GM19395 (cell line): ENCODE measurements at regions not wholly inside any gene's neighbourhood (a gene's known extent, or its start where the extent isn't known, plus 50 kb on each side); places are given as distances from the start of the nearest gene placed in this dataset.
"Not testable (repeated sequence)": the region's sequence is repeated elsewhere in the genome, so short reads cannot be mapped to it uniquely, and the experiment has no call there.

ENCODE experiments used
- ATAC-seq: cut with Tn5 transposase; IDR thresholded peaks from one replicate; pipeline ENCODE4 v1.9.1; 2021; ENCODE audit warnings: mild to moderate bottlenecking, moderate library complexity; ENCODE audit not compliant: unreplicated experiment

GRCh38 chr6:134678436-134678889 lies 271.4 kb downstream of the ALDH8A1 start:
- no peak for ATAC-seq

DNA sequence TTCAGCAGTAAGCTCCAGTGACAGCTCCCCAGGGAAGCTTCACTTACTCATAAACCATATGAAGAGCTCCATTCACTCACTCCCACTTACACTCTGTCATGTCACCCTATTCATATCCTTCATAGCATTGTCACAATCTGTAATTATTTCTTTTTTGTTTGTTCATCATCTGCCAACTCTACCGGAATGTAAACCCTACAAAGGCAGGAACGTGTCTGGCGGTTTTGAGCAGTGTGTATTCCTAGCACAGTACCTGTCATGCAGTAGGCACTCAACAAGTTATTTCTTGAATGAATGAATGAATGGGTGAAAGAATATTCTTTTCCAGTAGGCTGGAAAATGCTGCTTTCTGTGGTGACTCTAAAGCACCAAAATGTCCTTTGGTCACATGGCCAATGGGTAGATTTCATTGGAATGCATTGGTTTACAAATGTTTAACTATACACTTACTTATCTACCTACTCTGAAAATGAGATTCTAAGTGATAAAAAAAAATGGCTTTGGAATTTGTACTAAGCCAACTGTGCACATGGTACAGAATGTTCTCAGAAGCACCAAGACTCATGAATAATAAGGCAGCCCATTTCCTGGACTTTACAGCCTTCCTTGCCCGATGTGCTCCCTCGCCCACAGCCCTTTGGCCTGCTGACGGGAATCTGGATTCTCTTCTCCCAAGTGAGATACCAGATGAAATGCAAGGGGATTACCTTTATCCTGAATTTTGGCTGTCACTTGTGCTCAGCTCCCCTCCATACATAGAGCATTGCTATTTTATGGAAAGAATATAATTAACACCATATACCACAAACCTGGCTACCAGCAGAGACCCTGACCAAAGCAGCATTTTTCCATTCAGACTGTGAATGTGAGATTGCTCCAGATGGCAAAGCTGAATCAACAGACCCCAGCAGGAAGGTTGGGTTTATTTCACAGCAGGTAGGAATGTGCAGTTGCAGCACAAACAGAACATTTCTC lies 273.3 kb downstream of the ALDH8A1 start:
- no peak for ATAC-seq

DNA sequence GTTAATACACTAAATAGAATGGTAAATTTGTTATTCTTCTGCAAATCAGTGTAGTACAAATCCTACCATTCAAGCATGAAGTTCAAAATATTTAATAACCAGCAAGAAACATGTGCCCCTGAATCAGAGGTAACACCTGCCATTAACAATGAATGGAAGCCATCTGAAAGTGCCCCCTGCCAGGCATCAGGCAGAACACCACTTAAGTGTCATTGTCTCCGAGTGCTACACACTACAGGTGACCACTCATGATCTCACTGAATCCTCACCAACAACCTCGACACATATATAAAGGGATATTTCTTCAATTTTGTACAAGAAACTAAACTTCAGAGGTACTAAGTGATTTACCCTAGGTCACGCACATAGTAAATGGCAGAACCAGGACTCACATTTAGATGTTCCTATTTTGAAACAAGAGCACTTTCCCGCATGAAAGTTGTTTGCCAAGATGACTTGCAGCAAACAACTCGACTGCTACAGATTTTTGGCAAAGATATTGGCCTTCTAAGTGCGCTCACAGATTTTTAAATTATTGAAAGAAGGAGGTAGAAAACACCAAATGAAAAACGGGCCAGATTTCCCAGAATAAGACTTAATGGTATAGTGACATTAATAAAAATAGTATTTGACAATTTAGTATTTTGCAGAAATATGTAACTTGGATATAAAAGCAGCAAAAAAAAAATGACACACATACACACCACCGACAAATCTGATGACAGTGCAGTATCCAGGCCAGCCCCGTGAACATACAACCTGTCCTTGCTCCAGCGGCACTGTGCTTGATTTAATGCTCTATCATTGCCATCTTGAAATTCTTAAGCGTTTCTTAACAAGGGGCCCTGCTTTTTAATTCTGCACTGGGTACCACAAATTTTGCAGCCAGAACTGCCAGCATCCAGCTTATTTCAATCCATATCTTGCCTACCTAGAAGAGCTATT lies 274.5 kb downstream of the ALDH8A1 start:
- no peak for ATAC-seq

GRCh38 chr6:134674562-134674961 lies 275.3 kb downstream of the ALDH8A1 start:
- ATAC-seq = no peak

- no peak for ATAC-seq
These were observed 280.4 kb downstream of the ALDH8A1 start for GRCh38 chr6:134669485-134669884.

DNA sequence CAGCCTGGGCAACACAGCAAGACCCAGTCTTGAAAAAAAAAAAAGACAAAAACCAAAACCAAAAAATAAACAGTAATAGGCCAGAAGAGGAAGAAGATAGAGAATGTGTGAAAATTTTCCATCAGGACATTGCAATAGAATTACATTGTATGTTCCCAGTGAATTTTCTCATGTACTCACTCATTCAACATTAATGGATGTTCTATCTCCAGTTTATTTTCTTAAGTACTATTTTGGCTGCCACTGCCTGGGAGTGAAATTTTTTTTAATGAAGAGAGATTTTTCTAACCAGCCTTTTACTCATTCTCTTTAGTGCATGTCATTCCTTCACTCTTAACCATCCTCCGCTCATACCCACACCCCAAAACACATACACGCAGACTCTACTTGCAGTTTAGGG lies 282.8 kb downstream of the ALDH8A1 start:
- ATAC-seq = no peak

DNA sequence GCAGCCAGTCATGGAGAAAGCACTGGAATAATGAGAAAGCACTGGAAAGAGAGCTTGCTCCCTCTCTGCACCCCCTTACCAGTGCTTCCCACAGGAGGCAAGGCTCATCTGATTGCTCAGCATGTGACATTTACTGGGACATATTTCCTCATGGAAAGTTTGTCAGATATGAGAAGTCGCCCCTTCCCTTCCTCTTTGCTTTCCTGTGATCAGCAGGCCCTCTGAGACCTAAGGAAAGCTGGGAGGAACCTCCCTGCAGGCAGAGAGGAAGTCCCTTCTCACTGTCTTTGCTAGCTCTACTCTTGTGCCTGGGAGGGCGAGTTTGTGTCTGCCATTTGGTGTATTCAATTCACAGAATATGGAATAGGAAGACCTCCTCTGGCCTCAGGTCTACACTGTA lies 283.8 kb downstream of the ALDH8A1 start:
- ATAC-seq = no peak

DNA sequence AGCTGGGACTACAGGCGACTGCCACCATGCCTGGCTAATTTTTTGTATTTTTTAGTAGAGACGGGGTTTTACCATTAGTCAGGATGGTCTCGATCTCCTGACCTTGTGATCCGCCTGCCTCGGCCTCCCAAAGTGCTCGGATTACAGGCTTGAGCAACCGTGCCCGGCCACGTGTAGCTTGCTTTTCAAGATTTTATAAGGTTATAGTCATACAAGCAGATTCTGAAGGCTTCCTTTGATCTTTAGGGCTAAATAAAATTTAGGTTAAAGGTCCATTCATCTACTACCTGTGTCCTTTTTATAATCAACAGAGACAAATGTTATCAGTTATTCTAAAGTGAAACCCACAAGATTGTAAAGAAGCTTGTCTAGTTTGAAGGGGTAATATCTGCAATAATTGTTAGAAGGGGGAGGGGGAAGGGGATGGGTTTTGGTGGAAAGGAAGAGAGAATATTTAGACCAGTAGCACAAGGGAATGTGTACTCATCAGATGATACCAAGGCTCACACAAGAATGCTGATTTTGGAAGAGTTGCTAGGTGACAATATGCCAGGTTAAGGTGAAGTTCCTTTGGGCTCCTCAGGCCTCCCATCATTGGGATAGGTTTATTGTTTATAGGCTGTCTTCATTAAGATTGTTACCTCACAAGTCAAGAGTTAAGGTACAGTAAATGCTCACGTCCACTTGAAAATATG lies 284.7 kb downstream of the ALDH8A1 start:
- ATAC-seq = no peak

GRCh38 chr6:134663800-134664535 lies 285.9 kb downstream of the ALDH8A1 start:
- ATAC-seq = no peak

GRCh38 chr6:134663356-134663755 lies 286.5 kb downstream of the ALDH8A1 start:
- ATAC-seq = no peak

DNA sequence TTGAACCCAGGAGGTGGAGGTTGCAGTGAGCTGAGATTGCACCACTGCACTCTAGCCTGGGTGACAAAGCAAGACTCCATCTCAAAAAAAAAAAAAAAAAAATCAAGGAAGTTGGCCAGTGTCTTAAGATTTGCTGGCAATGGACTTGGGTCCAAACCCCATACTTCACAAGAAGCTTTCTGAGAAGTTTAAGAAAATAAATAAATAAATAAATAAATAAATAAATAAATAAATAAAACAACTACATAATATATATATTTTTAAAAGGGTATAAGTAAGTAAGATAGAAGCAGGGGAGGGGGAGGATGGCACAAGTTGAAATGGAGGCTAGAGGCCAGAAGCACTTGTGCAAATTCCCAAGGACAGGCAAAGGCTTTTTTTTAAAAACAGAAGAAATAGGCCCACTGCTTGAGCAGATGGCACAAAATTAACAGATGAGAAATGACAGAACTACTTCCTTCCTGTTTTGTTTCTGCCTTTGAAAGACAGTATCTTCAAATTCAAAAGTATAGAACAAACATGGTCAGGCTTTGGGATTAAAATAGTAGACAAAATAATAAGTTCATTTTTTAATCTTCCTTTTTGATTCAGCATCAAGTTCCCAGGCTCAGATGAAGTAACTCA lies 287.7 kb downstream of the ALDH8A1 start:
- ATAC-seq = no peak

DNA sequence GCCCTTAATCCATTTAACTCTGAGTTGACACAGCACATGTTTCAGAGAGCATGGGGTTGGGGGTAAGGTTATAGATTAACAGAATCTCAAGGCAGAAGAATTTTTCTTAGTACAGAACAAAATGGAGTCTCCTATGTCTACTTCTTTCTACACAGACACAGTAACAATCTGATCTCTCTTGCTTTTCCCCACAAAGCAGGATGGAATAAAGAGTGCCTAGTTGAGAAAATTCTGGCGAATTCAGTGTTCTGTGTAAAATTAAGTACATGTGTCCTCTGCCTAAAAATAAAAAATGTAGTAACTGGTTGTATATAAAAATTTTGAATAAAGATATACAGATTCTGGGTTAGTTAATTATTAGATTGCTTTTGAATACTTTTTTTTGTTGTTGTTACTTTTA lies 290.0 kb downstream of the ALDH8A1 start:
- not testable (repeated sequence) for ATAC-seq

DNA sequence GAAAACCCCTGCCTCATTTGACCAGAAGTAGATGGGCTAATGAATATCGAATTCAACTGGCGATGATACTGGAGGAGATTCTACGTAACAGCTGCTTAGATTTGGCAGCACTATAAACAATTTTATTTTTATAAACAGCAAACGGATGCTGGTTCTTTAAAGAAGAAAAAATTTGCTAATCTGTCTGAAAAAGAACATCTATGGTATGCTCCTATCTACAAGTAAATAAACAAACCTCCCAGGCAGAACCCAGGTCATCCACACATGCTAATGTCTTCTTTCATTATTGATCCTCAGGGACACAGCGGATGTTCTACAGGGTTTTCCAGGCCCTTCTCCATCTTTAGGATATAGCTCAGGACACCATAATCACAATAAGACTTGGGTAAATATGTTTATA lies 291.3 kb downstream of the ALDH8A1 start:
- no peak for ATAC-seq

GRCh38 chr6:134657751-134658527 lies 292.0 kb downstream of the ALDH8A1 start:
- no peak for ATAC-seq

GRCh38 chr6:134657343-134657742 lies 292.6 kb downstream of the ALDH8A1 start:
- no peak for ATAC-seq

- no peak for ATAC-seq
These were observed 295.1 kb downstream of the ALDH8A1 start for GRCh38 chr6:134654751-134655150.

DNA sequence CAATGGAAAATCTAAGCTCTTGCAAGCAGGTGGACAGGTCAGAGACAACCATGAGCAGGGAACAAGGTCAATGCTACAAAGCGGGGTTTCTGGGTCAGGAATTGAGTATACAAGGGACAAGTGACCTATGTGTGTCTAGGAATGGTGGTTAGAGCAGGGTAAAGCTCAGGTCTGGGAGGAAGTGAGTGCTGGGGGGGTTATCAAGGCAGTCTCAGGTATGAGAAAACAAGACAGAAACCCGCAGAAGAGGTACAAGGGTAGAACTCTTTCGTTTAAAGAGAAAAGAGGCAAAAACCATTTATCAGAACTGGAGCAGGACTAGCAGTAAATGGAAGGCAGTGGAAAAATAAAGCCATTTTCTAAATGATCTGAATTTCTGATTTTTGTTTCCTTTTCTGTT lies 298.4 kb downstream of the ALDH8A1 start:
- ATAC-seq = no peak

DNA sequence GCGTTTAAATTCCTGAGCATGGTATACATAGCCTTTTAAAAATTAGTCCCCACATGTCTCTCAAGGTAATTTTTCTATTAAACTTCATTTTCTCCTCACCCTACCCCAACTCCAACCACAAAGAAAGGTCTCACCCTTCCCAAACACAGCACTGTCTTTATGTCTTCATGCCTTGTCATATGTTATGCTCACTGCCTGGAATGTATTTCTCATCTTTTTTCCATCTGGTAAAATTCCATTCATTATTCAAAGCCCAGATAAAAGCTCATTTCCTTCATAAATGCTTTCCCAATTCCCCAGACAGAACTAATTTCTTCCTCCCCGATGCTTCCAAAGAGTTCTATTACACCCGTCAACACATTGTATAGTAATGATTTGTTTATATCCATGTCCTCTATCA lies 302.0 kb downstream of the ALDH8A1 start:
- no peak for ATAC-seq

DNA sequence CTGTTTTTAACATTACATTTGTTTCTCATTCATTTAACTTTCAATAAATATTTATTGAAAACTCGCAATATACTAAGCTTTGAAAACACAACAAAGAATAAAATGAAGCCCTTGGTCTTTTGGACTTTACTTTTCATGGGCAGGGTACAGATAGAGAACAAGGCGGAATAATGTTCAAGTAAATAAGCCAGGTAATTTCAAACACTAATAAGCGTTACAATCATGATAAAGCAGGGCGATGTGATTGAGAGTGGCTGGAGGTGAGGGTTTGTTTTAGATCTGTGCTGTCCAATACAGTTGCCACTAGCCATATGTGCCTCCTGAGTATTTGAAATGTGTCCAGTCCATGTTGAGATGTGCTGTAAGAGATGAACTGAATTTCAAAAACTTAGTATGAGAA lies 307.1 kb downstream of the ALDH8A1 start:
- no peak for ATAC-seq
